Right ventricle myocardium superior (tissue), 1 donor: ENCODE measurements at regions not wholly inside any gene's neighbourhood (a gene's known extent, or its start where the extent isn't known, plus 50 kb on each side); places are given as distances from the start of the nearest gene placed in this dataset.

Experiments used
- ATAC-seq: fragments of 200-7000 bp; cut with Tn5 transposase; one replicate; pipeline ENCODE4 v1.9.1; 2020; ENCODE audit warnings: mild to moderate bottlenecking; ENCODE audit not compliant: poor library complexity
- DNase-seq: peaks from one replicate; pipeline ENCODE4 v3.0.0-alpha.2; 2020
- intact Hi-C: fragments of 100-400 bp; cut with DNase I; formaldehyde crosslinking; loops from one replicate; pipeline ENCODE4 v1.11.2; 2022
- donor health status: DM: no; HTN: yes; CAD: no; lungs with severe emphysema.

- ATAC-seq (no peak), DNase-seq (no peak)
- intact Hi-C loops: no loop called here
These were observed 250.7 kb downstream of the MAFB start for GRCh38 chr20:40438161-40438830.

- ATAC-seq (no peak), DNase-seq (no peak)
- intact Hi-C loops: no loop called here
These were observed 253.0 kb downstream of the MAFB start for GRCh38 chr20:40436011-40436410.

GRCh38 chr20:40435146-40435895, 253.7 kb downstream of the MAFB start:
- ATAC-seq: no peak

GRCh38 chr20:40434122-40434521, 254.9 kb downstream of the MAFB start:
- no peak for ATAC-seq
- intact Hi-C loops: no loop called here

More at GRCh38 chr20:40435146-40435895, 253.7 kb downstream of the MAFB start:
- intact Hi-C loops: no loop called here
- DNase-seq: no peak

GRCh38 chr20:40433341-40433861, 255.6 kb downstream of the MAFB start:
- intact Hi-C loops: no loop called here
- DNase-seq (no peak), ATAC-seq (no peak)

More at GRCh38 chr20:40434122-40434521, 254.9 kb downstream of the MAFB start:
- DNase-seq: no peak

- no peak for ATAC-seq
- intact Hi-C loops: no loop called here
- no peak for DNase-seq
These were observed 257.4 kb downstream of the MAFB start for GRCh38 chr20:40431611-40432010.

- DNase-seq: no peak
- intact Hi-C loops: no loop called here
- no peak for ATAC-seq
These were observed 257.9 kb downstream of the MAFB start for GRCh38 chr20:40431112-40431511.

- intact Hi-C loops: no loop called here
- ATAC-seq: no peak
- no peak for DNase-seq
These were observed 262.0 kb downstream of the MAFB start for GRCh38 chr20:40427026-40427425.

- DNase-seq: no peak
- intact Hi-C loops: no loop called here
- no peak for ATAC-seq
These were observed 264.3 kb downstream of the MAFB start for GRCh38 chr20:40424695-40425094.

- no peak for ATAC-seq
- DNase-seq: no peak
These were observed 266.4 kb downstream of the MAFB start for GRCh38 chr20:40422656-40423055.

GRCh38 chr20:40416274-40416673, 272.8 kb downstream of the MAFB start:
- intact Hi-C loops: no loop called here
- ATAC-seq: no peak
- DNase-seq: no peak

More at GRCh38 chr20:40422656-40423055, 266.4 kb downstream of the MAFB start:
- intact Hi-C loops: no loop called here

GRCh38 chr20:40414843-40415615, 274.0 kb downstream of the MAFB start:
- no peak for ATAC-seq
- DNase-seq: no peak
- intact Hi-C loops: no loop called here

- DNase-seq (no peak), ATAC-seq (no peak)
- intact Hi-C loops: no loop called here
These were observed 279.0 kb downstream of the MAFB start for GRCh38 chr20:40410028-40410427.

GRCh38 chr20:40397467-40397866, 291.6 kb downstream of the MAFB start:
- intact Hi-C loops: no loop called here
- DNase-seq (no peak), ATAC-seq (no peak)

- no peak for DNase-seq
- ATAC-seq: no peak
- intact Hi-C loops: no loop called here
These were observed 295.6 kb downstream of the MAFB start for GRCh38 chr20:40393197-40394079.

- ATAC-seq (no peak), DNase-seq (no peak)
- intact Hi-C loops: no loop called here
These were observed 298.4 kb downstream of the MAFB start for GRCh38 chr20:40390654-40391053.

- no peak for DNase-seq
- no peak for ATAC-seq
- intact Hi-C loops: no loop called here
These were observed 318.2 kb downstream of the MAFB start for GRCh38 chr20:40370800-40371199.

- intact Hi-C loops: no loop called here
- no peak for DNase-seq
- ATAC-seq: no peak
These were observed 320.2 kb downstream of the MAFB start for GRCh38 chr20:40368876-40369275.
